ENCODE measurements at regions not wholly inside any gene's neighbourhood (a gene's known extent, or its start where the extent isn't known, plus 50 kb on each side); places are given as distances from the start of the nearest gene placed in this dataset.
A peak's percentile ranks its signal among the peaks of the same experiment; 100 is the strongest.

DNA sequence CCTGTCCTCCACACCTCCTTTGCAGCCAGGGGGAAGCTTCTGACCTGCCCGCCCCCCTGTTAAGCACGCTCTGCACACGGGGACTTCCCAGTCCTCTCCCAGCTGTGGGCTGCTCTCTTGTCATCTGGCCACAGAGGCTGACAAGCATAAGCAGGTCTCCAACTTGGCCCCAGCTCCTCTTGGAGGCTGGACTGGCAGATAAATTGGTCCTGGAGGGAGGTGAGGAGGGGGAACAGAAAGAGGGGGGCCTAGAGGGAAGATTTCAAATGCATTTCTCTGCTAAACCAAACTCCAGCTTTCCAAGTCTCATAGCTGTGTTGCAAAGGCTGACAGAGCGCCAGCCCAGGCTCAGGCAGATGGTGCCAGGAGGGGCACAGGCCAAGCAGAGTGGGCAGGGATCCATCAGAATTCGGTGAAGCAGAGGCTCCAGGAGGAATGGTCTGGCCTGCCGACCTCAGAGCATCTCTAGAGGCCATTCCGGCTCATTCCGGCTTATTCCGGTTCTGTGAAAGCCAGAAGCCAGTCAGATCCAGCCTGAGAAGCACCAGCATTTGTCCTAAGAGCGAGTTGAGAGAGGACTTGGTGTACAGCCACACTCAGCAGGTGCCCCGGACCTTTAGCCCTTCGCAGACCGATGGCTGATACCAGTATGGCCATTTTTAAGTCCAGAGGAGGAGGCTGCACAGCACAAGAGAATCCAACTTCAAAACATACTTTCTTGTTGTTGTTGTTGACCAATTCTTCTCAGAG lies 508.9 kb upstream of the MYT1L start:
- no peaks in the 10 kb centered on the region for H3K79me2 ChIP-seq (ENCODE audit: low read depth)
- no peak for TF ChIP-seq EZH2 (IDR thresholded peaks at IDR 0.05)
- H3K27me3 ChIP-seq, result no peaks in the 10 kb centered on the region
- H3K27ac ChIP-seq, result no peak overlapping the region
- no peak overlapping the region for H3K4me3 ChIP-seq
- H3K4me2 ChIP-seq, result no peak overlapping the region
- H3K27me3 Mint-ChIP-seq (ENCODE audit: insufficient read depth, low read depth), result peaks cover 13% of the 10 kb centered on the region
- no peak overlapping the region for H3K9ac ChIP-seq
- no peaks in the 10 kb centered on the region for H3F3A ChIP-seq (ENCODE audit: low read depth)
- H3K36me3 ChIP-seq, result no peaks in the 10 kb centered on the region
- H3K4me3 Mint-ChIP-seq, result no peak overlapping the region
- H3K4me1 Mint-ChIP-seq, result peaks cover 11% of the 10 kb centered on the region
- no peaks in the 10 kb centered on the region for H3K9me3 Mint-ChIP-seq
- H2AFZ ChIP-seq (replicated peaks), result no peak overlapping the region
- no peaks in the 10 kb centered on the region for H3K4me1 ChIP-seq
- no peak for DNase-seq (ENCODE audit: low spot score)
- no peaks in the 10 kb centered on the region for H3K36me3 Mint-ChIP-seq
- H4K20me1 ChIP-seq (ENCODE audit: low read depth), result no peaks in the 10 kb centered on the region
- H3K27ac Mint-ChIP-seq, result no peak overlapping the region
- H3K9me3 ChIP-seq (ENCODE audit: low read depth), result no peaks in the 10 kb centered on the region

DNA sequence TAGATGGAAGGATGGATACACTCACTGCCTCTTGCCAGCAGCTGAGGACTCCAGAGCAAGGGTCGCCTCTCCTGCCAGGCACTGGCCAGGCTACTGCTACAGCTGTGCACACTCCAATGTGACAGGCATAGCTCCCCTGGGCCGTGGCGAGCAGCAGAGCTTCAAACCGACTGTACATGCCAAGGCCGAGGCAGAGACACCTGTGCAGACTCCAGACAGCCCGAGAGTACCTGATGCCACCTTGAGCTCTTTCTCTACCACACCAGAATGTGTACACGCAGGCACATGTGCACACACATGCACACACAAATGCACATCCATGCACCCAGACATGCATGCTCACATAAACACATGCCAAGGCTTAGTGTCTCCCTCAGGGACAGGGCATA lies 508.3 kb upstream of the MYT1L start:
- H3K9me3 ChIP-seq (ENCODE audit: low read depth), result no peaks in the 10 kb centered on the region
- no peak overlapping the region for H3K4me3 ChIP-seq
- peaks cover 8% of the 10 kb centered on the region for H3K27me3 Mint-ChIP-seq (ENCODE audit: insufficient read depth, low read depth)
- H3K79me2 ChIP-seq (ENCODE audit: low read depth), result no peaks in the 10 kb centered on the region
- TF ChIP-seq EZH2phosphoT487 (IDR thresholded peaks at IDR 0.05), result no peak
- TF ChIP-seq EZH2 (IDR thresholded peaks at IDR 0.05), result no peak
- TF ChIP-seq, protein P1, sequence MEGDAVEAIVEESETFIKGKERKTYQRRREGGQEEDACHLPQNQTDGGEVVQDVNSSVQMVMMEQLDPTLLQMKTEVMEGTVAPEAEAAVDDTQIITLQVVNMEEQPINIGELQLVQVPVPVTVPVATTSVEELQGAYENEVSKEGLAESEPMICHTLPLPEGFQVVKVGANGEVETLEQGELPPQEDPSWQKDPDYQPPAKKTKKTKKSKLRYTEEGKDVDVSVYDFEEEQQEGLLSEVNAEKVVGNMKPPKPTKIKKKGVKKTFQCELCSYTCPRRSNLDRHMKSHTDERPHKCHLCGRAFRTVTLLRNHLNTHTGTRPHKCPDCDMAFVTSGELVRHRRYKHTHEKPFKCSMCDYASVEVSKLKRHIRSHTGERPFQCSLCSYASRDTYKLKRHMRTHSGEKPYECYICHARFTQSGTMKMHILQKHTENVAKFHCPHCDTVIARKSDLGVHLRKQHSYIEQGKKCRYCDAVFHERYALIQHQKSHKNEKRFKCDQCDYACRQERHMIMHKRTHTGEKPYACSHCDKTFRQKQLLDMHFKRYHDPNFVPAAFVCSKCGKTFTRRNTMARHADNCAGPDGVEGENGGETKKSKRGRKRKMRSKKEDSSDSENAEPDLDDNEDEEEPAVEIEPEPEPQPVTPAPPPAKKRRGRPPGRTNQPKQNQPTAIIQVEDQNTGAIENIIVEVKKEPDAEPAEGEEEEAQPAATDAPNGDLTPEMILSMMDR (IDR thresholded peaks at IDR 0.05), result no peak
- H3F3A ChIP-seq (ENCODE audit: low read depth), result no peaks in the 10 kb centered on the region
- no peak overlapping the region for H3K27ac Mint-ChIP-seq
- H3K4me1 Mint-ChIP-seq, result peaks cover 11% of the 10 kb centered on the region
- no peak overlapping the region for H3K4me3 Mint-ChIP-seq
- no peaks in the 10 kb centered on the region for H3K9me3 Mint-ChIP-seq
- no peak overlapping the region for H3K4me2 ChIP-seq
- H3K36me3 Mint-ChIP-seq, result no peaks in the 10 kb centered on the region
- H4K20me1 ChIP-seq (ENCODE audit: low read depth), result no peaks in the 10 kb centered on the region
- H3K4me1 ChIP-seq, result no peaks in the 10 kb centered on the region
- no peak overlapping the region for H3K9ac ChIP-seq
- DNase-seq (ENCODE audit: low spot score), result no peak
- no peak overlapping the region for H2AFZ ChIP-seq (replicated peaks)
- H3K27ac ChIP-seq, result no peak overlapping the region
- no peaks in the 10 kb centered on the region for H3K36me3 ChIP-seq
- no peaks in the 10 kb centered on the region for H3K27me3 ChIP-seq

DNA sequence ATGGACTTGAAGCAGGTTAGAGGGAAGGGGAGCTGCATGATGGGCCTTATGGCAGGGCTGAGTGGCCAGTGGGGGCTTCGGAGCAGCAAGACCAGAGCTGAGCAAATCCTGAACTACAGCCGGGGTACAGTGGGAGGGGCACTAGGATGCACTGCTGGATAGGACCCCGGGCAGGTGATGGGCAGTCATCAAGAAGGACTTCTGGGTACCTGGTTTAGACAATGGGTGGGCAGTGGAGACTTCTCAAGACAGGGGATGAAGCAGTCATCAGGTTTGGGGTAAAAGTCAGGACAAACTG lies 507.4 kb upstream of the MYT1L start:
- Mint-ChIP-seq H3K27ac (no peak overlapping the region), H3K27me3 (ENCODE audit: insufficient read depth, low read depth) (peaks cover 7% of the 10 kb centered on the region), H3K9me3 (no peaks in the 10 kb centered on the region), H3K4me1 (peaks cover 11% of the 10 kb centered on the region), H3K36me3 (no peaks in the 10 kb centered on the region), H3K4me3 (no peak overlapping the region)
- no peaks in the 10 kb centered on the region for H3K27me3 ChIP-seq
- no peak for TF ChIP-seq EZH2 (IDR thresholded peaks at IDR 0.05)
- TF ChIP-seq, protein P1 (IDR thresholded peaks at IDR 0.05), result no peak
- no peak for TF ChIP-seq EZH2phosphoT487 (IDR thresholded peaks at IDR 0.05)
- H3K4me3 ChIP-seq, result no peak overlapping the region
- H3K9ac ChIP-seq, result no peak overlapping the region
- no peaks in the 10 kb centered on the region for H3F3A ChIP-seq (ENCODE audit: low read depth)
- H3K4me1 ChIP-seq, result no peaks in the 10 kb centered on the region
- DNase-seq (ENCODE audit: low spot score), result no peak
- H2AFZ ChIP-seq (replicated peaks), result no peak overlapping the region
- no peaks in the 10 kb centered on the region for H3K9me3 ChIP-seq (ENCODE audit: low read depth)
- H3K79me2 ChIP-seq (ENCODE audit: low read depth), result no peaks in the 10 kb centered on the region
- no peaks in the 10 kb centered on the region for H4K20me1 ChIP-seq (ENCODE audit: low read depth)
- no peak overlapping the region for H3K27ac ChIP-seq
- H3K36me3 ChIP-seq, result no peaks in the 10 kb centered on the region
- no peak overlapping the region for H3K4me2 ChIP-seq

DNA sequence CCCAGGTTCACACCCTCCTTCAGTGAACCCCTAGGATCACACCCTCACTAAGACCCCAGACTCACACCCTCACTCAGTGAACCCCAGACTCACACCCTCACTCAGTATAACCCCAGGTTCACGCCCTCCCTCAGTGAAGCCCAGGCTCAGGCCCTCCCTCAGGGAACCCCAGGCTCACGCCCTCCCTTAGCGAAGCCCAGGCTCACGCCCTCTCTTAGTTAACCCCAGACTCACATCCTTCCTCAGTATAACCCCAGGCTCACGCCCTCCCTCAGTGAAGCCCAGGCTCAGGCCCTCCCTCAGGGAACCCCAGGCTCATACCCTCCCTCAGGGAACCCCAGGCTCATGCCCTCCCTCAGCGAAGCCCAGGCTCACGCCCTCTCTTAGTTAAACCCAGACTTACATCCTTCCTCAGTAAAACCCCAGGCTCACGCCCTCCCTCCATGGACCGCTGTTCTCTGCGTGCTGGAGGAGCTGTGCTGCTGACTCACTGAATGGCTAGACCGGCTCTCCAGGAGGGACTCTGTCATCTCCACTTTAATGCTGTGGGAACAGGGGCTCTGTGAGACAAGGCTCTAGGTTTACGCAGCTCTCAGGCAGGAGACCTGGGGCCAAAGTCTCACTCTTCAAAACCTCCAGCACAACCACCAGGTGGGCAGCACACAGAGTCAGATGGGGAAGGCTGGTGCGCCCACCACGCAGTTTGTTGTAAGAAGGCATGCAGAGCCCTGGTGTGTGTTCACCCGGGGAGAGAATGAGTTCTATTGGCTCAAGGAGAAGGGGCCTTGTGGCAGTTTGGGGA lies 506.9 kb upstream of the MYT1L start:
- Mint-ChIP-seq H3K9me3 (no peaks in the 10 kb centered on the region), H3K27ac (peak overlapping the region; percentile 58), H3K4me3 (no peak overlapping the region), H3K4me1 (peaks cover 11% of the 10 kb centered on the region), H3K36me3 (no peaks in the 10 kb centered on the region), H3K27me3 (ENCODE audit: insufficient read depth, low read depth) (peaks cover 7% of the 10 kb centered on the region)
- Histone ChIP-seq H3K4me3 (no peak overlapping the region), H2AFZ (replicated peaks) (no peak overlapping the region), H3K27me3 (no peaks in the 10 kb centered on the region), H3K4me1 (no peaks in the 10 kb centered on the region), H3K4me2 (no peak overlapping the region), H3K9ac (no peak overlapping the region), H3K79me2 (ENCODE audit: low read depth) (no peaks in the 10 kb centered on the region), H3K27ac (no peak overlapping the region), H4K20me1 (ENCODE audit: low read depth) (no peaks in the 10 kb centered on the region), H3K9me3 (ENCODE audit: low read depth) (no peaks in the 10 kb centered on the region), H3K36me3 (no peaks in the 10 kb centered on the region), H3F3A (ENCODE audit: low read depth) (no peaks in the 10 kb centered on the region)
- TF ChIP-seq, protein P1 (IDR thresholded peaks at IDR 0.05), result no peak
- TF ChIP-seq EZH2 (IDR thresholded peaks at IDR 0.05) (no peak), EZH2phosphoT487 (IDR thresholded peaks at IDR 0.05) (no peak)
- no peak for DNase-seq (ENCODE audit: low spot score)
